HepG2 (cell line): ENCODE measurements at regions not wholly inside any gene's neighbourhood (a gene's known extent, or its start where the extent isn't known, plus 50 kb on each side); places are given as distances from the start of the nearest gene placed in this dataset.

Experiments
- ATAC-seq: fragments of 200-7000 bp; cut with Tn5 transposase; 3 replicates; pipeline ENCODE4 v1.9.1; 2020; ENCODE audit warnings: mild to moderate bottlenecking, moderate library complexity
- BruUV-seq: library from RNA; stranded (reverse); fragments of 400-500 nt; replicated peaks from 2 replicates; lab custom pipeline; 2021; lab: Mats Ljungman, UMichigan
- CTCF ChIA-PET: fragments of 300-600 bp; formaldehyde crosslinking; extraction: SDS; loops from one replicate; lab custom pipeline; 2021; ENCODE audit warnings: low total read pairs, inconsistent platforms, low intra/inter-chr PET ratio; lab: Yijun Ruan, JAX
- POLR2A ChIA-PET: fragments of 350-600 bp; sonication (Branson Sonifier 250); formaldehyde crosslinking; loops from one replicate; lab custom pipeline; 2020; ENCODE audit warnings: antibody characterized with exemption, inconsistent platforms; lab: Yijun Ruan, JAX
- DNase-seq: peaks from one replicate; pipeline ENCODE4 v3.0.0-alpha.2; 2015; ENCODE audit warnings: low spot score
- FAIRE-seq: peaks from 3 replicates; lab custom pipeline; 2011; peaks lifted over from hg19 to GRCh38; lab: Jason Lieb, UNC
- H2AFZ ChIP-seq: one replicate; pipeline ENCODE4 v1.6.1; 2011; ENCODE audit warnings: low read length, inconsistent platforms
- H3K27ac ChIP-seq: fragments of 300-600 bp; 3 replicates; pipeline ENCODE4 v1.8.0; 2011; ENCODE audit warnings: mixed run types, mild to moderate bottlenecking, mixed read lengths, low read length, inconsistent platforms; ENCODE audit not compliant: insufficient read depth; ENCODE audit errors: extremely low read length
- H3K27me3 ChIP-seq, 2 experiments: fragments of 200-600 bp in 1 of 2; 2 replicates in 1 of 2; 3 replicates in 1 of 2; pipeline versions ENCODE4 v1.6.0 to v1.8.0; 2011; ENCODE audit warnings: low read length in 2 of 2, mild to moderate bottlenecking in 2 of 2, moderate library complexity in 2 of 2, inconsistent platforms in 1 of 2; ENCODE audit not compliant: insufficient read depth in 2 of 2, control insufficient read depth in 1 of 2
- H3K36me3 ChIP-seq, 2 experiments: fragments of 200-600 bp in 1 of 2; replicated peaks in 1 of 2; 2 replicates in 1 of 2; 3 replicates in 1 of 2; pipeline versions ENCODE4 v1.5.1 to v1.8.0; 2011; ENCODE audit warnings: low read length in 2 of 2, inconsistent platforms in 1 of 2; ENCODE audit not compliant: insufficient read depth in 2 of 2, control insufficient read depth in 1 of 2
- H3K4me1 ChIP-seq: 2 replicates; pipeline ENCODE4 v1.5.1; 2012; ENCODE audit warnings: low read length, inconsistent platforms; ENCODE audit not compliant: insufficient read depth
- H3K4me2 ChIP-seq: 2 replicates; pipeline ENCODE4 v1.6.0; 2011; ENCODE audit warnings: low read depth, low read length, inconsistent platforms
- H3K4me3 ChIP-seq, 3 experiments: fragments of 200-600 bp in 1 of 3; sonication (generic), shearing (Covaris generic) in 1 of 3; replicated peaks in 1 of 3; 2 replicates each; pipeline ENCODE4 v1.5.1; 2011 to 2016; ENCODE audit warnings: low read length in 3 of 3, inconsistent platforms in 2 of 3, low read depth in 2 of 3, mild to moderate bottlenecking in 2 of 3, control low read depth in 1 of 3, mixed read lengths in 1 of 3; ENCODE audit not compliant: insufficient read depth in 1 of 3
- H3K79me2 ChIP-seq: one replicate; pipeline ENCODE4 v1.6.1; 2011; ENCODE audit warnings: low read length, inconsistent platforms; ENCODE audit not compliant: insufficient read depth
- H3K9ac ChIP-seq: 2 replicates; pipeline ENCODE4 v1.6.0; 2011; ENCODE audit warnings: mild to moderate bottlenecking, low read depth, low read length, inconsistent platforms; ENCODE audit not compliant: insufficient read depth
- H3K9me3 ChIP-seq: 2 replicates; pipeline ENCODE4 v1.5.1; 2012; ENCODE audit warnings: mild to moderate bottlenecking, low read length
- H4K20me1 ChIP-seq: 2 replicates; pipeline ENCODE4 v1.6.0; 2011; ENCODE audit warnings: inconsistent platforms, mild to moderate bottlenecking, low read length, moderate library complexity; ENCODE audit not compliant: insufficient read depth
- BRD4 ChIP-seq: sonication (generic); formaldehyde crosslinking; IDR thresholded peaks from 2 replicates; pipeline ENCODE4 v1.4.0; 2020; ENCODE audit warnings: missing genetic modification reagents
- ZNF24 ChIP-seq: fragments of 450-650 bp; IDR thresholded peaks from 2 replicates; pipeline ENCODE4 v1.6.1; 2017; ENCODE audit warnings: antibody characterized with exemption, mild to moderate bottlenecking
- WGBS: methylation state at CpG from one replicate; pipeline ENCODE4 v1.1.6; 2017; ENCODE audit warnings: low lambda C conversion rate; 5-methylcytosine and 5-hydroxymethylcytosine counted together
- in situ Hi-C: cut with HindIII; loops from 2 replicates; pipeline ENCODE4 v1.10.0; 2017; ENCODE audit warnings: low pct_unique_long_range_greater_than_20kb; ENCODE audit not compliant: extremely low pct_ligation_motif_present
- intact Hi-C: fragments of 100-400 bp; cut with micrococcal nuclease; formaldehyde crosslinking; loops from one replicate; pipeline ENCODE4 v1.10.0; 2022; ENCODE audit not compliant: unreplicated experiment
- TF ChIP-seq, protein P1 (sequence below): IDR thresholded peaks from 2 replicates; pipeline ENCODE4 v1.4.0; 2020; ENCODE audit warnings: mild to moderate bottlenecking, missing genetic modification reagents
- TF ChIP-seq, protein P2 (sequence below): sonication (generic); formaldehyde crosslinking; IDR thresholded peaks from 2 replicates; pipeline ENCODE4 v1.8.1; 2022; ENCODE audit warnings: low read depth, mild to moderate bottlenecking, missing genetic modification reagents

GRCh38 chr12:126688556-126688955 lies 1578.4 kb upstream of the TMEM132C start:
- H3K9me3 ChIP-seq = peaks cover 78% of the 10 kb centered on the region
- TF ChIP-seq BRD4 (CRISPR knock-in tag) (no peak), ZNF24 (no peak)
- TF ChIP-seq, protein P1, sequence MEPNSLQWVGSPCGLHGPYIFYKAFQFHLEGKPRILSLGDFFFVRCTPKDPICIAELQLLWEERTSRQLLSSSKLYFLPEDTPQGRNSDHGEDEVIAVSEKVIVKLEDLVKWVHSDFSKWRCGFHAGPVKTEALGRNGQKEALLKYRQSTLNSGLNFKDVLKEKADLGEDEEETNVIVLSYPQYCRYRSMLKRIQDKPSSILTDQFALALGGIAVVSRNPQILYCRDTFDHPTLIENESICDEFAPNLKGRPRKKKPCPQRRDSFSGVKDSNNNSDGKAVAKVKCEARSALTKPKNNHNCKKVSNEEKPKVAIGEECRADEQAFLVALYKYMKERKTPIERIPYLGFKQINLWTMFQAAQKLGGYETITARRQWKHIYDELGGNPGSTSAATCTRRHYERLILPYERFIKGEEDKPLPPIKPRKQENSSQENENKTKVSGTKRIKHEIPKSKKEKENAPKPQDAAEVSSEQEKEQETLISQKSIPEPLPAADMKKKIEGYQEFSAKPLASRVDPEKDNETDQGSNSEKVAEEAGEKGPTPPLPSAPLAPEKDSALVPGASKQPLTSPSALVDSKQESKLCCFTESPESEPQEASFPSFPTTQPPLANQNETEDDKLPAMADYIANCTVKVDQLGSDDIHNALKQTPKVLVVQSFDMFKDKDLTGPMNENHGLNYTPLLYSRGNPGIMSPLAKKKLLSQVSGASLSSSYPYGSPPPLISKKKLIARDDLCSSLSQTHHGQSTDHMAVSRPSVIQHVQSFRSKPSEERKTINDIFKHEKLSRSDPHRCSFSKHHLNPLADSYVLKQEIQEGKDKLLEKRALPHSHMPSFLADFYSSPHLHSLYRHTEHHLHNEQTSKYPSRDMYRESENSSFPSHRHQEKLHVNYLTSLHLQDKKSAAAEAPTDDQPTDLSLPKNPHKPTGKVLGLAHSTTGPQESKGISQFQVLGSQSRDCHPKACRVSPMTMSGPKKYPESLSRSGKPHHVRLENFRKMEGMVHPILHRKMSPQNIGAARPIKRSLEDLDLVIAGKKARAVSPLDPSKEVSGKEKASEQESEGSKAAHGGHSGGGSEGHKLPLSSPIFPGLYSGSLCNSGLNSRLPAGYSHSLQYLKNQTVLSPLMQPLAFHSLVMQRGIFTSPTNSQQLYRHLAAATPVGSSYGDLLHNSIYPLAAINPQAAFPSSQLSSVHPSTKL (CRISPR knock-in tag) = no peak
- TF ChIP-seq, protein P2, sequence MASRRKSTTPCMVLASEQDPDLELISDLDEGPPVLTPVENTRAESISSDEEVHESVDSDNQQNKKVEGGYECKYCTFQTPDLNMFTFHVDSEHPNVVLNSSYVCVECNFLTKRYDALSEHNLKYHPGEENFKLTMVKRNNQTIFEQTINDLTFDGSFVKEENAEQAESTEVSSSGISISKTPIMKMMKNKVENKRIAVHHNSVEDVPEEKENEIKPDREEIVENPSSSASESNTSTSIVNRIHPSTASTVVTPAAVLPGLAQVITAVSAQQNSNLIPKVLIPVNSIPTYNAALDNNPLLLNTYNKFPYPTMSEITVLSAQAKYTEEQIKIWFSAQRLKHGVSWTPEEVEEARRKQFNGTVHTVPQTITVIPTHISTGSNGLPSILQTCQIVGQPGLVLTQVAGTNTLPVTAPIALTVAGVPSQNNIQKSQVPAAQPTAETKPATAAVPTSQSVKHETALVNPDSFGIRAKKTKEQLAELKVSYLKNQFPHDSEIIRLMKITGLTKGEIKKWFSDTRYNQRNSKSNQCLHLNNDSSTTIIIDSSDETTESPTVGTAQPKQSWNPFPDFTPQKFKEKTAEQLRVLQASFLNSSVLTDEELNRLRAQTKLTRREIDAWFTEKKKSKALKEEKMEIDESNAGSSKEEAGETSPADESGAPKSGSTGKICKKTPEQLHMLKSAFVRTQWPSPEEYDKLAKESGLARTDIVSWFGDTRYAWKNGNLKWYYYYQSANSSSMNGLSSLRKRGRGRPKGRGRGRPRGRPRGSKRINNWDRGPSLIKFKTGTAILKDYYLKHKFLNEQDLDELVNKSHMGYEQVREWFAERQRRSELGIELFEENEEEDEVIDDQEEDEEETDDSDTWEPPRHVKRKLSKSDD (CRISPR knock-in tag) = no peak
- in situ Hi-C loops (no loop called here), intact Hi-C loops (no loop called here)
- no peaks in the 10 kb centered on the region for H3K4me1 ChIP-seq
- no peak overlapping the region for H3K27ac ChIP-seq
- no peak for DNase-seq
- no peaks in the 10 kb centered on the region for H3K36me3 ChIP-seq
- BruUV-seq = no TSS peak
- H4K20me1 ChIP-seq = no peaks in the 10 kb centered on the region
- no peak overlapping the region for H3K9ac ChIP-seq
- no peak for FAIRE-seq
- H3K79me2 ChIP-seq = no peaks in the 10 kb centered on the region
- no peak overlapping the region for H3K4me3 ChIP-seq
- H3K4me2 ChIP-seq = no peak overlapping the region
- no peak for ATAC-seq
- POLR2A ChIA-PET = no interaction called here
- no peak overlapping the region for H2AFZ ChIP-seq
- CTCF ChIA-PET = no interaction called here
- WGBS = 40% methylated on average over 4 of the region's 4 CpGs
- no peaks in the 10 kb centered on the region for H3K27me3 ChIP-seq
